Skin of body (tissue), 1 donor: ENCODE measurements at regions not wholly inside any gene's neighbourhood (a gene's known extent, or its start where the extent isn't known, plus 50 kb on each side); places are given as distances from the start of the nearest gene placed in this dataset.

Source experiments
- DNase-seq: peaks from one replicate; lab custom pipeline; 2025; lab: John Stamatoyannopoulos, UW

DNA sequence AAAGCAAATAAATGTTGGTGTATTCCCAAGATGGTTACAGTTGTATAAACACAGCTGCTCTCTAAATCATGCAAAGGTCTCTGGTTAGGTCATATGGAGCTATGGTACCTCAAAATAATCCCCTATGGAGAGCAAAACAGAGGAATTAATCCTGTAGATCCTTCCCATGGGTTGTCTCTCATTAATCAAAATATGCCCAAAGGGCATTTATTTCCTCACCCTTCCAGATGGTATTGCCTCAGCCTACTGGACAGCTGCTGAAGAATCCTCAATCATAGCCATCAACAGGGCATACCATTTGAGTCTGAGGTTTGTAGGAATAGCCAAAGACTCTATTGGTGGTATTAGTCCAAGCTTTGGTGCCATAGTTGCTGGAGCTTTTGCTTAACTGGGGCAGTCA, 360.9 kb downstream of the RPL10L start:
- DNase-seq = no peak

DNA sequence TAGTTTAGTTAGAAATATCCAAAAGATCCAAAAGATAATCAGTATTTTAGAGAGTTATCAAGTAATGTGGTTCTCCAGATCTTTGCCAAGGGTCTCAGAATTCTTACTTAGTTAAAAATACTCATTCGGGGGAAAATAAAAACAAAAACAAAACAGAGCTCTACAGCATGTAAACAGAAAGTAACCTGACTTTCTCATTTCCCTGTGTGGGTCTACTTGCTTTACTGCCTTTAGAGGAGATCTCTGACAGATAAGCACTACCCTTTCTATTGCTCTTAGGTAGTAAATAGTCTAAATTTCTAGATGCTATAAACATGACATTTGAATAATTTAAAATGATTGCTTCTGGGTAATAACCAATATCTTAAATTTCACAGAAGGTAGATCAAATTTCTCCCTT, 371.8 kb downstream of the RPL10L start:
- DNase-seq = no peak

DNA sequence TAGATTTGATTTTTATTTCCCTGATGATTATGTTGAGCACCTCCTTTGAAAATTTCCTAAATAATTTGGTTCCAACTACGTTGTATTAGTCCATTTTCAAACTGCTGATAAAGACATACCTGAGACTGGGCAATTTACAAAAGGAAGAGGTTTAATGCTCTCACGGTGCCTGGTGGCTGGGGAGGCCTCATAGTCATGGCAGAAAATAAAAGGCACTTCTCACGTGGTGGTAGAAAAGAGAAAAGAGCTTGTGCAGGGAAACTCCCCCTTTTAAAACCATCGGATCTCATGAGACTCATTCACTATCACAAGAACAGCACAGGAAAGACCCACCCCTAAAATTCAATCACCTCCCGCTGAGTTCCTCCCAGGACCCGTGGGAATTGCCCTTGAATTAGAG, 372.3 kb downstream of the RPL10L start:
- DNase-seq = no peak

DNA sequence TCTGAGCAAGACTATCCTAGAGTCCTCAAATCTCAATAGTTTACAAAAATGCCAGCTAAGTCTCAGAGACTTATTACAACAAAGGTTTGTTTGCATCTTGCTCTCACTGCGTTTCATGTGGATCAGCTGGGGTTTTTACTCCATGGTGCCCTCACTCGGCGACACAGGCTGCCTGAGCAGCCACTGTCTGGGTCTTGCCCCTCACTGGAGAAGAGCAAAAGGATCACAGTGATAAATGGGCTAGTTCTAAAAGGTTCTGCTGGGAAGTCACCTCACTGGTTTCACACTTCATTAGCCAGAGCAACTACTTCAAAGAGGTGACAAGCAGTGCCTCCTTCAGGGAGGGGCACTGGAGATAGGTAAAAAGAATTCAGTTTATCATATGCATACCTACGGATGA, 392.0 kb downstream of the RPL10L start:
- DNase-seq = no peak

DNA sequence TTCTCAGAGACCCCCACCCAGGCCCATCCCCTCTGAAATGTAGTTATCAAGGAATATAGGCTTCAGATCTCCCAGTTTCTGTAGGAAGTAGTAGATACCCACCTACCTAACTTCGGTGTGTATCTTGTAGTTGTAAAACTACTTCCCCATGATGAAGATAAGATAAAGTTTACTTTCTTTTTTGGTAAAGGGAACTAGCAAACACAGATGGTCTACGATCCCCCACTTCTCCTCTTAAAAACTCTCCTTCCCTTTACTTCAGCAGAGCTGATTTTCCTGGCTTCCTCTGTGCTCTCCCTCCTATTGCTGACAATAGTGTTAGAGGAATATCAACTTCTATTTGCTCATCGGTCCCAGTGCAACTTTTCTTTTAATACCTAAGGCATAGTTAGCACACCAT, 395.2 kb downstream of the RPL10L start:
- no peak for DNase-seq

DNA sequence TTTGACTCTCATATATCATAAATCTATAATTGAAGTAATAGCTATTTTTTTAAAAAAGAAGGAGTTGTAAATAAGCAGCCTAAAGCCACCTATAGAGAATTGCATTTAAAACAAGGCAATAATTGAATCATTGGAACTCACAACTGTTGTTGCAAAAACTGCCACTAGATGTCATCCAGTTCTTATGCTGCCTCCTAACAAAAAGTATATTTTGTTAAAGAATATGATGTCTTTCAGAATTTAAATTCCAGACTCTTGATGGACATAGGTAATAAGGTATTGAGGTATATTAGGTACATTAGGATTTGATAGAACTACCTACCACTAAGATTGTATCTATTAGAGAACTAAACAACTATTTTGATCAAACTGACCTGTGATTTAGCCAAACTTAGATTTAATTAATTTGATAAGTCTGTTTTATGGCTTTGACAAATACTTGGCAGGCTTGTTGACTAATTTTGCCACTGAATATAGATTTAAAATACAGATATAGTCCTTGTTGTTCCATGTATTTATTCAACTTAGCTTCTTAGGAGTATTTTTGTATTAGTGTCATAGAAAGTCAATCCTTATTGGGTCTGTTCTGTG, 401.4 kb downstream of the RPL10L start:
- no peak for DNase-seq

DNA sequence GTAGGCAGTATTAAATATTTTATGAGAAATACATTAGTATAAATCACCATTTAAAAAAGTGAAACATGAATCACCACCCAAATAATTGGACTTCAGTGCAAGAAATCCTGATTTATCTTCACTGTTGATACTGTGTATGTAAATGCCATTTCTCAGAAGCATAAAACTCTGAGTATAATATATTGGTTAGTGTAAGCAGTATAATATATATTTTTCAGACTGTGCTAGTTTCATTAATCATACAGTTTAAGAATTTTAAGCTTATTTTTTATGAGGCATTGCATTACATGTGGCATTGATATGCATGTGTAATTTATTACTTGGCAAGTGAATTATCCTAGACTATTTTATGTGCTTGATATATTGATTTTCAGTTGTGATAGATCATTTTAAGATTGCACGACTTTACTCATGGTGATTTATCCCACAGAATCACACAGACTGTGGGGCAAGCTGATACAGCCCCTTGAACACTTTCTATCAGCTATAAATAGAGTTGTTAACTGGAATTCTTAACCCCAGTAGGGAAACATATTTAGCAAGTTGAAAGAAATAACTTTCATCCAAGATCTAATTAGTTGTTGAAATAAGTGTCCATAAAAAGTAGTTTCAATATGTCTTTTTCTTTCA, 403.5 kb downstream of the RPL10L start:
- DNase-seq = no peak

DNA sequence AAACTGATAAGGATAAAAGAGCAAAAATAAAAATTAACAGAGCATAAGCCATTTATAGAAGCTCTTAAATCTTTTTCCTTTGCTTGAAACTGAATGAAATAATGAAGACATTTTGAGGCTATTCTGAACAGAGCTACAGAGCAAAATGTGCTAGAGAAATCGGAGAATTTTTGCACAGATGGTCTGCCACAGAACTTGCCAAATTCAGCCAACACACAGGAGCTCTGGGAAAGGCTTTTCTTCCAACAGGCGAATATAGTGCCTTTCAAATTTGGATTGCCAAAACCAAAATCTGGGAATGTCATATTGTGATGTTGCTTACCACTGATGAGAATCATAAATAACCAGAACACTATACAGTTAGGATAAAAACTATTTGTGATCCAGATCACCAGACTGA, 406.3 kb downstream of the RPL10L start:
- no peak for DNase-seq

DNA sequence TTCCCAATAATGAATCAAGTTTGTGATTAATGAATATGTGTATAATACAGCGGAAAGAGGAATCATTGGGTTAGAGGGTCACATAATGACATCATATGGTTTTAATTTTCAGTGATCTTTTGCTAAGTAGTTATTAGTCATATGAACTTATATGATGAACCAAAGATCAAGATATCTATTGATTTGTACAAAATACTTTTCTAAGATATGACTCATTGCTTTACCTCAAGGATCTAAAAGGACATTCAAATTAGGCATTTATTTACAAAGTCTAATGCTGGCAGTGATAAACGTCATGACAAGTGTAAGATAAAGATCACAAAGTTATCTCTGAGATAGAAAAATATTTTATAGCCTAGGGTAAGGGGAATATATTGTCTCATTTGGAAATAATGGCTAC, 417.8 kb downstream of the RPL10L start:
- no peak for DNase-seq

DNA sequence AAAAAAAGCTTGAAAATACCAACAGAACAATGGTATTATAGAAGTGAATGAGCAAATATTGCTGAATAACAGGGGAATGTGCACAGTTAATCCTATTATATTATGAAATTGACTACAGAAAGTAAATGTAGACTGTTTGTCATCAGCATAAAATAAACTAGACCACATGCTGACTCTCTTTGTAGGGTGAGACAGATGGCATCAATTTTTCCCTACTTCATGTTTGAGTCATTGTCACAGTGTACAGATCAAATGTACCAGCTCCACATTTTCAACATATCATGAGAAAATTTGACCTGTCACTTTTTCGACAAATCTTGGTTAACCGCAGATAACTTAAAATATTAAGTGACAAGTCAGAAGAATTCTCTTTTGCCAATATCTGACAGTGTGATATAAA, 421.0 kb downstream of the RPL10L start:
- peak; percentile 43 for DNase-seq

DNA sequence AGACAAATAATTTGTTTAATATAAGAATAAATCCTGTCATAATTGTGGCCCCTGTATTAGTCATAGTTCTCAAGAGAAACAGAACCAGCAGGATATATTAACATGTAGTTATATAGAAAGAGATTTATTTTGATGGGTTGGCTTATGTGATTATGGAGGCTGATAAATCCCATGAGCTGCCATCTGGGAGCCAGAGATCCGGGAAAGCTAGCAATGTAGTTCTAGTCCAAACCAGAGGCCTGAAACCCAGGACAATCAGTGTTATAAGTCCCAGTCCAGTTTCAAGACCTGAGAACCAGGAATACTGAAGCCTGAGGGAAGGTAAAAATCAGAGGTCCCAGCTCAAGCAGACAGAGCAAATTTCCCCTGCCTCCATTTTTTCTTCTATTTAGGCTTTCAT, 435.8 kb downstream of the RPL10L start:
- DNase-seq = no peak

DNA sequence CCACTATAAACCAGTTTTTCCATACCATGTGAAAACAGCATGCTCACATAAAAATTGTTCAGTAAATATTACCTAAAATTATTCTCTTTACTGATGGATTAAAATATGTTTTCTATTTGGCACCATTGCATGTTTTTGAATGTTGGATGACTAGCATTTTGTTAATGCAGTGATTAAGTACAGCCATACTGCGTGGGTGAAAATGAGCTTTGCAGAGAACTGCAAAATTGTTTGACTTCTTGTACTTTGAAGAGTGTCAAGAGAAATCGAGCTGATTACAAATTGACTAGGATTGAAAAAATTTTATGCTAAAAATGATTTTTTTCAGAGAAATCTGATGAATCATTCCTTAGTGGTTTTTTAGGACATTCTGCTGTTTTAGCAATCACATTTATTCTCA, 452.9 kb downstream of the RPL10L start:
- DNase-seq = no peak

DNA sequence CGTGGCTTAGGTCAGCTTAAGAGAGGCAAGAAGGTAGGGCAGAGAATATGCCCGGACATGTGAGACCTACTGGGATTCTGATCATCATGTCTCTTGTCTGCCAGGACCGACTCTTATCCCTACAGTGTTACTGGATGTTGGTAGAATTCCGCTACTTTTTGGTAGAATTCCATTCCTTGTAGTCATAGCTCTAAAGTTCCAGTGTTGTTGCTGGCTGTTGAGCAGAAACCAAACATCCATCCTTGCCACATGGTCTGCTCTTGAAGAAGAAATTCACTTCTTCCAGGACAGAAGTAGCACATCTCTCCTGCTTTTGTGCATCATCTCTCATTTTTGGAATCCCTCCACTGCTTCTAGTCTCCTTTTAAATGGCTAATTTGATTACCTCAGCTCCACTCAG, 453.7 kb downstream of the RPL10L start:
- no peak for DNase-seq
